ENCODE measurements at regions not wholly inside any gene's neighbourhood (a gene's known extent, or its start where the extent isn't known, plus 50 kb on each side); places are given as distances from the start of the nearest gene placed in this dataset.
A peak's percentile ranks its signal among the peaks of the same experiment; 100 is the strongest.

- Histone ChIP-seq H2BK5ac (ENCODE audit: insufficient read length, low read length) (no peak overlapping the region), H2BK120ac (ENCODE audit: low read depth, low read length, poor library complexity, severe bottlenecking) (no peak overlapping the region), H3K4ac (ENCODE audit: low read depth, low read length) (no peak overlapping the region), H3K23me2 (ENCODE audit: insufficient read length, low read depth, low read length, poor library complexity, severe bottlenecking) (no peaks in the 10 kb centered on the region), H3K14ac (ENCODE audit: insufficient read depth, low read length) (no peak overlapping the region), H3K4me1 (ENCODE audit: insufficient read depth, low read length) (peaks cover 21% of the 10 kb centered on the region), H3K27ac (ENCODE audit: insufficient read length, low read depth, low read length) (no peak overlapping the region), H2BK12ac (ENCODE audit: insufficient read length, low read depth, low read length) (no peak overlapping the region), H3T11ph (ENCODE audit: low read length) (no peak overlapping the region), H4K8ac (replicated peaks; ENCODE audit: insufficient read length, low read depth, low read length) (no peak overlapping the region), H2BK15ac (ENCODE audit: low read depth, low read length) (no peak overlapping the region), H3K18ac (ENCODE audit: insufficient read length, low read depth, low read length) (no peak overlapping the region), H3K79me1 (ENCODE audit: insufficient read depth, low read depth, low read length, poor library complexity, severe bottlenecking) (no peaks in the 10 kb centered on the region), H2AFZ (ENCODE audit: low read length) (no peak overlapping the region), H3K56ac (ENCODE audit: insufficient read length, low read depth, low read length) (no peak overlapping the region), H4K91ac (ENCODE audit: insufficient read length, low read depth, low read length) (no peak overlapping the region), H3K9ac (ENCODE audit: extremely low read depth, insufficient read length, low read length) (no peak overlapping the region), H2AK5ac (ENCODE audit: insufficient read length, low read length) (no peak overlapping the region), H3K27me3 (ENCODE audit: insufficient read depth, low read length) (no peaks in the 10 kb centered on the region), H3K9me3 (ENCODE audit: control insufficient read depth, low read depth, low read length) (no peaks in the 10 kb centered on the region), H3K23ac (ENCODE audit: insufficient read length, low read depth, low read length) (no peak overlapping the region), H3K4me2 (ENCODE audit: insufficient read depth, insufficient read length, low read length) (no peak overlapping the region), H3K79me2 (ENCODE audit: insufficient read depth, low read length) (no peaks in the 10 kb centered on the region), H4K5ac (ENCODE audit: insufficient read length, low read depth, low read length) (no peak overlapping the region), H2BK20ac (ENCODE audit: low read depth, low read length, poor library complexity, severe bottlenecking) (peak overlapping the region; percentile 75), H4K20me1 (ENCODE audit: control insufficient read depth, insufficient read depth, insufficient read length) (no peaks in the 10 kb centered on the region)
- TF ChIP-seq CTCF (conservative IDR thresholded peaks at IDR 0.05): no peak
- Mint-ChIP-seq H3K9me3 (no peaks in the 10 kb centered on the region), H3K27ac (no peak overlapping the region; a peak in 1 of 7 replicates), H3K36me3 (ENCODE audit: insufficient read depth in 1 of 3, low read depth in 3 of 3) (no peaks in the 10 kb centered on the region), H3K4me3 (no peak overlapping the region), H3K4me1 (peaks cover 31 to 32% of the 10 kb centered on the region in 2 experiments), H3K27me3 (ENCODE audit: low read depth) (peaks cover 6% of the 10 kb centered on the region)
- DNase-seq: no peak
- WGBS (ENCODE audit: extremely low coverage, insufficient read length, low lambda C conversion rate): no CpG with 5 or more reads among the region's 4 CpGs
These were observed 126.0 kb upstream of the UBE2E2 start for GRCh38 chr3:23077126-23077525.
